Central memory CD4-positive, alpha-beta T cell (primary cell): ENCODE measurements at regions not wholly inside any gene's neighbourhood (a gene's known extent, or its start where the extent isn't known, plus 50 kb on each side); places are given as distances from the start of the nearest gene placed in this dataset.

Source experiments
- DNase-seq: peaks from one replicate; pipeline ENCODE4 v3.0.0; 2022

DNA sequence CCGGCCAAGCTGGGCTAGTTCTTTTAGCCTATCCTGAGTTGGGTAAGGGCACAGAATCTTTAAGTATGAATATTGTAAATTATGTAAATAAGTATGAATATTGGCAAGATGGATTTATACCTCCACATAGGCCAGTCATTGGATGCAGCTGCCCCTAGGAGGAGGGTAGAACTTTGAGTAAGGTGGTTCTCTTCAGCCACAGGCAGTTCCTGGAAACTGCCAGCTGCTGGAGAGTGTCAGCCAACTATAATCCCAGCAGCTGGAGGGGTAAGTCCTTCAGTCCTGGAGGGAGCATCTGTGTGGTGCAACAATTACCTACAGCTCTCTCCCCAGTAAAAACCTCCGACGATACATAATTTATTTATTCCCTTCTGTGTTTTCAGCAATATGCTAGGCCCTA is 65.8 kb upstream of the TMPO start:
- no peak for DNase-seq

GRCh38 chr12:98453070-98453469 is 62.3 kb upstream of the TMPO start:
- no peak for DNase-seq

DNA sequence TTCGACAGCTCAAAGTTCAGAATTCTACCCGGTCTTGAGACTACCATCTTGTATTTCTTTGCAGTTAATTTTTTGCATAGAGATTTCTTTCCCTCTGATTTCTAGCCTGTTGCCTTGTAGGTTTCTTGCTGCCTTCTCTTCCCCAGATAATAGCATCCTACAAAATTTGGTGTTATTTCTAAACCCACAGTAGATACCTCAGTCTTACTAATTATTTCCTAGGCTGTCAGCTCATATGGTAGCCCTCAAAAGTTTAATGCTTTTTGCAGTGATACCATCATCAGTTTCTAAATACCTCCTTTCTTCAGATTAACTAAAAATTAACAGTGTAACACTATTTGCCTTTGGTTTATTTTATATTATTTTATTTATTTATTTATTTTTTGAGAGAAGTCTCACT is 61.9 kb upstream of the TMPO start:
- DNase-seq, result no peak

- no peak for DNase-seq
These were observed 59.3 kb upstream of the TMPO start for GRCh38 chr12:98456041-98456440.

GRCh38 chr12:98456576-98457573 is 58.5 kb upstream of the TMPO start:
- DNase-seq, result no peak

- DNase-seq, result no peak
These were observed 51.2 kb upstream of the TMPO start for GRCh38 chr12:98464190-98464589.

DNA sequence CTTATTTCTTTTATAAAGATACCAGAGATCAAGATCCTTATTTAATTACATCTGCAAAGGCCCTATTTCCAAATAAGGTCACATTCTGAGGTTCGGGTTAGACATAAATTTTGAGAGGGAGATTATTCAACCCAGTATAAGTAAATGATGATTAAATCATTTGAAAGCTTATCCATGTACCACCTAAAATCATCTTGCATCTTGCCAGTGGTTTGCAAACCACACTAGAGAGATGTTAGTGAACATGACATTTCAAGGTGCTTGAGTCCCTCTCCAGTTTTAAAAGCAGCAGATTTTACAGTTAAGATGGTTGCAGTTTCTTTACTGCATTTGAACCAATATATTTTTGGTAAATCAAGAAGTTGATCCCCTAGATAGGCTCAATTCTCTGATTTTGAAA is 49.9 kb upstream of the TMPO start:
- no peak for DNase-seq
